ENCODE measurements at regions not wholly inside any gene's neighbourhood (a gene's known extent, or its start where the extent isn't known, plus 50 kb on each side); places are given as distances from the start of the nearest gene placed in this dataset.
A peak's percentile ranks its signal among the peaks of the same experiment; 100 is the strongest.

- DNase-seq, result no peak
- intact Hi-C loops (cut with DNase I), result no loop called here
These were observed 79.0 kb downstream of the LBH start for GRCh38 chr2:30310371-30310770.

GRCh38 chr2:30310955-30311354, 79.6 kb downstream of the LBH start:
- intact Hi-C loops (cut with DNase I), result no loop called here

GRCh38 chr2:30311711-30312110, 80.4 kb downstream of the LBH start:
- no peak for DNase-seq
- intact Hi-C loops (cut with DNase I), result no loop called here

More at GRCh38 chr2:30310955-30311354, 79.6 kb downstream of the LBH start:
- no peak for DNase-seq

- intact Hi-C loops (cut with DNase I), result no loop called here
These were observed 81.6 kb downstream of the LBH start for GRCh38 chr2:30312916-30313315.

DNA sequence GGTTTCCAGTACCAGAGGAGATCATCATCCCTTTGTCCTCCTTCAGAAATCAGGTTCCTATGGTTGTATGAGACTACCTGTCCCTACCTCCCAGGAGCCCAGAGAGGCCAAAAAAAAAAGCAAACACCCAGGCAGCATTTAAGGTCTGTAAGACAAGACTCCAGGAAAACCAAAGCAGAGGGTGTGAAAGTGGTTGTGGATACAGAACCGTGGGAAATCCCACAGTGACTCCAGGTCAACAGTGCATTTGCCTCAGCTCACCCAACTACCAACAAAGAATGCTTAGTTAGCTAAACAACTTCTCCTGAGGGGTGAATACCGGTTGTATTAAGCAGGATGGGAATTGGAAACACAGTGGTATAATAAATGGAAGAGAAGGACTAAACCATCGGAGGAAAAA, 83.6 kb downstream of the LBH start:
- intact Hi-C loops (cut with DNase I), result no loop called here
- DNase-seq, result no peak

More at GRCh38 chr2:30312916-30313315, 81.6 kb downstream of the LBH start:
- DNase-seq, result no peak

GRCh38 chr2:30315391-30316063, 84.2 kb downstream of the LBH start:
- intact Hi-C loops (cut with DNase I), result no loop called here
- no peak for DNase-seq

DNA sequence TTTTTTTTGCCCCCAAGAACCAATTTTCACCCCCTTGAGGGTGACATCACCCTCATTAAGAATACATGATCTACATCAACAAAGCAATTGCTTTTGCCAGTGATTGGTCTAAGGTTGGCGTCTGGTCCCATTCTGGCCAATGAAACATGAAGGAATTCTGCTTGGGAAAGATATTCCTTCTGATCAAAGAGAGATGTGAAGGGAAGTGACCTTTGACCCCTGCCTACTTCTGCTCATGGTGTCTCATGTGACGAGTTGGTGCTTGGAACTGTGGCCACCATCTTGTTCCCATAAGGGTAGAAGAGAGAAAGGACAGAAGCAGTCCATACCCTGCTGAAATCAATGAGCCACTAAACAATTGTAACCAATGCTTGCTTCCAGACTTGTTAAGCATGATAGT, 85.1 kb downstream of the LBH start:
- no peak for DNase-seq
- intact Hi-C loops (cut with DNase I), result no loop called here

DNA sequence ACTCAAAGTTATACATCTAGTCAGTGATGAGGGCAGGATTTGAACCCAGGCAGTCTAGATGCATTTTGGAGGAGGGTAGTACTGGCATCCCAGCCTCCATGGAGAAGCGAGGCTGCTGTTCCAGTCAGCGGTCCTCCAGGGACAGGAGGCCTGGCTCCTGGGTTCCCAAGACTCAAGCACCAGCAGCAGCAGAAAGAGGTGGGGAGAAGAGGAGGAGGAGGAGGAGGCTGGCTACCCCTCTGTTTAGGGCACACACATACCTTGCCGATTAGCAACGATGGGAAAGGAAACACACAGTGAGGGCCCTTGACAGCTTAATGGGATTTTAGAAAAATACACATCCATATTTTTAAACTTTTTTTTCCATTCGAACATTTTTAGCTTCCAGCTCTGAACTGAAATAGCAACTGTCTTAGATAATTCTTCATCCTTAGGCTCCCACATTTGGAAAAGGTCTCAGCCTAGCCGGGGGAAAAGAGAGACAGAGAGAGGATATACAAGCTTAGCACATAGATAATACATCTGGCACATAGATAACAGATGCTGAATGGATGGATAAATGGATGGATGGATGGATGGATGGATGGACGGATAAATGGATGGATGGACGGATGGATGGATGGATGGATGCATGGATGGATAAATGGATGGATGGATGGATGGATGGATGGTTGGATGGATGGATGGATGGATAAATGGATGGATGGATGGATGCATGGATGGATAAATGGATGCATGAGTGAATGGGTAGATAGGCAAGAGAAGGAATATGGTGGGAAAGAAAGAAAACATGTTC, 87.9 kb downstream of the LBH start:
- intact Hi-C loops (cut with DNase I), result no loop called here
- DNase-seq, result no peak

GRCh38 chr2:30321466-30321865, 90.1 kb downstream of the LBH start:
- intact Hi-C loops (cut with DNase I), result no loop called here
- no peak for DNase-seq

DNA sequence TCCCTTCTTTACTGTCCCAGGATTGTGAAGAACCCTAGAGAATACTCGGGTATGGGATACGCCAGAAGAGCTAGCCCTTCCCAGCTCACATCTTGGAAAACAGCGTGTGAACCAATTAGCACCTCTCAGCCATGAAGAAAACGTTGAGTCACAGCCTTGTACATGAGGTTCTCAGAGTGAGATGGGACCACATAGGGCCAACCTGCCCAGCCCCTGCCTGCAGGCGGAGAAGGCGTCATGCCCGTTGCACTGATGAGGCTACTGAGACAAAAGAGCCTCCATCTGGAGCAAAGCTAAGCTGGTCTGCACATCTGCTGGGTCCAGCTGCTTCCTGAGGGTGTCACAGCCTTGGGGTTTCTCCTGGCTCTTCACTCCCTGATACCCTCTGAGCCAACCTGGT, 92.2 kb downstream of the LBH start:
- intact Hi-C loops (cut with DNase I), result no loop called here

DNA sequence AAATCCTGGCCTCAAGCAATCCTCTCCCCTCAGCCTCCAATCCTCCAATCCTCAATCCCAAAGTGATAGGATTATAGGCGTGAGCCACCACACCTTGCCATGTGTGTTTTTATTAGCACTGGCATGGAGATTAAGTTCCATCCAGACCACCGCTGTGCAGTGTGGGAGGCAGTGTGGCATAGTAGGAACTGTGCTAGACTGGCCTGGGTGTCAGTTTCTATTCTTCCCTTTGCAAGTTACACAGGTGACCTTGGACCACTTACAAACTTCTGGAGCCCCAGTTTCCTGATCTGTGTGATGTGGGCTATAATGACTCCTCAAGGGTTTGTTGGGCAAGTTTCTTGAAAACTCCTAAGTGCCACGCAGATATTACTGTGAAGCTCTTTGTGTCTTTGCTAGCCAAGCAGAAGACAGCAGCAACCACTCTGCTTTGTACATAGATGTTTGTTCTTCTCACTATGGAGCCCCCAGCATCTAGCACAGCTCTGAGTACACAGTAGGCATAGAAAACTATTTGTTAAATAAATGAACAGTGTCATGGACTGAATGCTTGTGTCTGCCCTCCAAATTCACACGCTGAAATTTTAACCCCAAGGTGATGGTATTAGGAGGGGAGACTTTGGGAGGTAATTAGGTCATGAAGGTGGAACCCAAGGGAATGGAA, 93.0 kb downstream of the LBH start:
- DNase-seq, result no peak
- intact Hi-C loops (cut with DNase I), result no loop called here

More for the DNA sequence above, 92.2 kb downstream of the LBH start:
- peak in 2 of 10 donors; percentile 12 to 77 for DNase-seq

DNA sequence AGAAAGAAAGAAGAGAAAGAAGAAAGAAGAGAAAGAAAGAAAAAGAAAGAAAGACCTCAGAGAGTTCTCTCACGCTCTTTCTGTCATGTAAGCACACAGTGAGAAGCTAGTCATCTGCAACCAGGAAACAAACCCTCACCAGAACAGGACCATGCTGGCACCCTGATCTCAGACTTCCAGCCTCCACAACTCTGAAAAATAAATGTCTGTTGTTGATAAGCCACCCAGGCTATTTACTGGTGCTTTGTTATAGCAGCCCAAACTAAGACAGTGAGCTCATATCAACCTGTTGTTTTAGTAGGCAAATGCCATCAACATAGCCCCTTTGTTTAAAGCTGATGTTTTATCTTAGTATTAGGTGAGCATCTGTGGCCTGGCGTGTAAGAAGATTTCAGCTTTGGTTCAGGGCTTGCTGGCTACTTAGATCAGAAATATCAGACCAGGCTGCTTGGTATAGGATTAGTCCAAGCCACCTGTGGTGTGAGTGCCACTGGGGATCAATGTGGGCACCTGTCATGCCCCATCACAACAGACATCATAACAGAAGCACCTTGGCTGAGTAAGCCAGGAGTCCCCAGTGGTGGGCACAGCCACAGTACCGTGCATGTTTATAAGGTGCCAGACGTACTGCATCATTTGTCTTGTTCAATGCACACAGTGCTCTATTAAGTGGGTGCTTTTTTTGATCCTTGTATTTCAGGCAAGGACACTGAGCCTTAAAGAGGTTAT, 94.4 kb downstream of the LBH start:
- DNase-seq, result no peak
- intact Hi-C loops (cut with DNase I), result no loop called here

DNA sequence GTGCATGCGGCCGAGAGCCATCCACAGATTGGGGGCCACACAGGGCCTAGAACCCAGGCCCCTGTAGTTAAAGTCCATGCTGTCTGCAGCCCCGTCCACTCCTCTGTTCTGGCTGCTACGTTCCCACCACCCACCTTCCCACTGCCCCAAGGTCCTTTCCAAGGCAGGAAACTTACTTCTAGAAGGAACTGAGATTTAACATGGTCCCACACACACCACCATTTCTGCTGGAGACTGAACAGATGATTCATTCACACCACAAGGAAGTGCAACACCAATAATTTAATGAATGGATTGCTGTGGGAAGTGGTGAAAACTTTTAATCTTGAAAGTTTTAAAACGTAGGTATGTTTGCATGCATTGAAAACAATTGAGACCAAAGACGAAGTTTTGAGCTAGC, 95.2 kb downstream of the LBH start:
- no peak for DNase-seq
- intact Hi-C loops (cut with DNase I), result no loop called here

- DNase-seq, result no peak
- intact Hi-C loops (cut with DNase I), result no loop called here
These were observed 99.7 kb downstream of the LBH start for GRCh38 chr2:30331038-30331437.

GRCh38 chr2:30331869-30332268, 100.5 kb downstream of the LBH start:
- intact Hi-C loops (cut with DNase I), result no loop called here
- DNase-seq, result no peak

- intact Hi-C loops (cut with DNase I), result no loop called here
- DNase-seq, result no peak
These were observed 101.6 kb downstream of the LBH start for GRCh38 chr2:30332791-30333453.

- intact Hi-C loops (cut with DNase I), result no loop called here
- no peak for DNase-seq
These were observed 103.5 kb downstream of the LBH start for GRCh38 chr2:30334762-30335363.

DNA sequence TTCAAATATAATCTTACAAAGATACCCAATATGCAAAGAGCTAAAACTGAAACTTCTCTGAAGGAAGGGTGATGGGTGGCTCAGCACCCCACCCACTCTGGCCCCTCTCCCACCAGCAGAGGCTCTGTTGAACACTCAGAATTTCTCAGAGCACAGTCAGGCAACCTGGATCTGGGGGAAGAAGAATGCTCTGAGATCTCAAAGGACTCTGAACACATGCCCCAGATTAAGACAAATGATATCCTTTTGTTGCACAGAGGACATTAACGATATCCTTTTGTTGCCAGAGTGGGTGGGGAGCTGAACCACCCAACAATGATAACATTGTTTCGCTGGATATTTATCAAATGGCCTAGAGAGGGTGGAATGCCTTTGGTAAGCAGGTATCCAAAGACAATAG, 104.8 kb downstream of the LBH start:
- intact Hi-C loops (cut with DNase I), result no loop called here

DNA sequence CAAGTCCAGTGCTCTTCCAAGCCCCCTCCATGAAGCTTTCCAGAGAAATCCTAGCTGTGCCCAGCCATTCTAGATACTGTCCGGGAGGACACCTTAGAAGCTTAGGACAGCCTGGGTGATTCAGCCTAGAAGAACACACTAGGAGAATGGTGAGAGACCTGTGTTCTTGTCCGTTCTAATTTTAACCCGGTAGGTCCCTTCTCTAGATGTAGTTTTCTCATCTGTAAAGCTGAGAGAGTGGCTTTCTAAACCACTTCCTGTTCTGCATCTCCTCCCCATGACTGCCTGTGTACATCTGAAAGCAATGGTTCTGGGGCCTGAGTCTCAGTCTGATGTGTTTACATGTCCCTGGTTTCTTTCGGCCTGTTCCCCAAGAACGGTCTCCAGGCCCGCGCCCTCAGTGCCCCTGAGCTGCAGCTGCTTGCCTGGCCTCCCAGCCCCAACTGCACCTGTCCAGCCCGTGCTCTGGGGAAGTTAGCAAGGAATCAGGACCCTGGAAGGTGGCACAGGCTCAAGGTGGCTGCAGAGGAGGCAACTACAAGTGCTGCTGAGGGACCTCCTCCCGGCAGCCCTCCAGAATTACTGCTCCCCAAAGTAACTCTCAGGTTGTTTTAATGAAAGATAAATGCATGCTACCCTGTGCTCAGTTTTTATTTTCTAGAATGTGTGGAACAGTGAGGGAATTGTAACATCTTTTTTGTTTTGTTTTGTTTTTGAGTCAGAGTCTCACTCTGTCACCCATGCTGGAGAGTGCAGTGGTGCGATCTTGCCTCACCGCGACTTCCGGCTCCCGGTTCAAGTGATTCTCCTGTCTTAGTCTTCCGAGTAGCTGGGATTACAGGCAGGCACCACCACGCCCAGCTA, 105.9 kb downstream of the LBH start:
- intact Hi-C loops (cut with DNase I), result no loop called here
- no peak for DNase-seq

More for the DNA sequence above, 104.8 kb downstream of the LBH start:
- no peak for DNase-seq

Data from posterior cingulate gyrus (tissue), 11 donors.